IMR-90 (cell line): ENCODE measurements at regions not wholly inside any gene's neighbourhood (a gene's known extent, or its start where the extent isn't known, plus 50 kb on each side); places are given as distances from the start of the nearest gene placed in this dataset.

Experiments used
- ATAC-seq: fragments of 200-7000 bp; cut with Tn5 transposase; 2 replicates; pipeline ENCODE4 v1.9.1; 2020; ENCODE audit warnings: low read depth, mild to moderate bottlenecking, moderate library complexity
- BruUV-seq: library from RNA; stranded (reverse); fragments of 400-500 nt; replicated peaks from 2 replicates; lab custom pipeline; 2021; lab: Mats Ljungman, UMichigan
- CTCF ChIA-PET: fragments of 300-600 bp; formaldehyde crosslinking; extraction: SDS; loops from one replicate; lab custom pipeline; 2021; ENCODE audit warnings: antibody characterized with exemption; lab: Yijun Ruan, JAX
- POLR2A ChIA-PET: fragments of 300-600 bp; sonication (Branson Sonifier 250); formaldehyde crosslinking; loops from one replicate; lab custom pipeline; 2022; ENCODE audit warnings: antibody characterized with exemption; ENCODE audit not compliant: unreplicated experiment; lab: Charles Lee
- DNase-seq: peaks from one replicate; pipeline ENCODE4 v3.0.0; 2013
- H2AFZ ChIP-seq: replicated peaks from 2 replicates; pipeline ENCODE3; 2013; ENCODE audit warnings: low read length, mild to moderate bottlenecking; ENCODE audit not compliant: poor library complexity
- H2AK5ac ChIP-seq: 2 replicates; pipeline ENCODE4 v1.6.1; 2013; ENCODE audit warnings: low read depth, low read length, inconsistent platforms
- H2AK9ac ChIP-seq: replicated peaks from 2 replicates; pipeline ENCODE3; 2013; ENCODE audit warnings: mild to moderate bottlenecking, low read depth, low read length, moderate library complexity; ENCODE audit not compliant: poor library complexity
- H2BK120ac ChIP-seq: 2 replicates; pipeline ENCODE4 v1.6.1; 2013; ENCODE audit warnings: low read depth, low read length, inconsistent platforms
- H2BK15ac ChIP-seq: 3 replicates; pipeline ENCODE4 v1.6.1; 2013; ENCODE audit warnings: low read depth, low read length, inconsistent platforms
- H2BK20ac ChIP-seq: 2 replicates; pipeline ENCODE4 v1.6.1; 2013; ENCODE audit warnings: low read depth, mild to moderate bottlenecking, inconsistent platforms, low read length, moderate library complexity
- H2BK5ac ChIP-seq: 2 replicates; pipeline ENCODE4 v1.6.1; 2013; ENCODE audit warnings: mild to moderate bottlenecking, low read depth, low read length, inconsistent platforms; ENCODE audit not compliant: poor library complexity, severe bottlenecking
- H3K14ac ChIP-seq: replicated peaks from 2 replicates; pipeline ENCODE4 v1.6.1; 2013; ENCODE audit warnings: low read depth, low read length, inconsistent platforms
- H3K18ac ChIP-seq: 2 replicates; pipeline ENCODE4 v1.6.1; 2013; ENCODE audit warnings: low read depth, low read length, control low read depth
- H3K23ac ChIP-seq: 2 replicates; pipeline ENCODE4 v1.6.1; 2013; ENCODE audit warnings: low read depth, low read length, inconsistent platforms
- H3K27ac ChIP-seq: 2 replicates; pipeline ENCODE4 v1.5.1; 2013; ENCODE audit warnings: mild to moderate bottlenecking, control low read depth, low read length; ENCODE audit not compliant: insufficient read depth
- H3K27me3 ChIP-seq: 2 replicates; pipeline ENCODE4 v1.6.1; 2013; ENCODE audit warnings: low read length; ENCODE audit not compliant: control insufficient read depth, insufficient read depth
- H3K36me3 ChIP-seq: 2 replicates; pipeline ENCODE4 v1.6.1; 2013; ENCODE audit warnings: low read length, mixed read lengths; ENCODE audit not compliant: control insufficient read depth, insufficient read depth
- H3K4ac ChIP-seq: 2 replicates; pipeline ENCODE4 v1.6.1; 2013; ENCODE audit warnings: low read depth, low read length, inconsistent platforms
- H3K4me1 ChIP-seq: 2 replicates; pipeline ENCODE4 v1.6.1; 2013; ENCODE audit warnings: low read length, mixed read lengths; ENCODE audit not compliant: control insufficient read depth, insufficient read depth
- H3K4me2 ChIP-seq: 2 replicates; pipeline ENCODE4 v1.6.1; 2013; ENCODE audit warnings: low read depth, mild to moderate bottlenecking, control low read depth, low read length, moderate library complexity
- H3K4me3 ChIP-seq: 2 replicates; pipeline ENCODE4 v1.5.1; 2013; ENCODE audit warnings: low read depth, mild to moderate bottlenecking, control low read depth, low read length, moderate library complexity; ENCODE audit not compliant: insufficient read depth
- H3K56ac ChIP-seq: 2 replicates; pipeline ENCODE4 v1.6.1; 2013; ENCODE audit warnings: low read length, inconsistent platforms; ENCODE audit not compliant: insufficient read depth; ENCODE audit errors: extremely low read depth
- H3K79me1 ChIP-seq, 2 experiments: 2 replicates each; pipeline ENCODE4 v1.6.1; 2013; ENCODE audit warnings: low read length in 2 of 2, inconsistent platforms in 1 of 2, low read depth in 1 of 2
- H3K9ac ChIP-seq: 2 replicates; pipeline ENCODE4 v1.6.1; 2013; ENCODE audit warnings: low read depth, low read length, control low read depth
- H3K9me1 ChIP-seq: 2 replicates; pipeline ENCODE4 v1.6.1; 2013; ENCODE audit warnings: low read length, inconsistent platforms; ENCODE audit not compliant: insufficient read depth
- H3K9me3 ChIP-seq: 2 replicates; pipeline ENCODE4 v1.6.1; 2013; ENCODE audit warnings: low read length; ENCODE audit not compliant: control insufficient read depth, insufficient read depth
- H4K20me1 ChIP-seq: 2 replicates; pipeline ENCODE4 v1.6.1; 2013; ENCODE audit warnings: low read length, inconsistent platforms; ENCODE audit not compliant: insufficient read depth
- H4K5ac ChIP-seq: 2 replicates; pipeline ENCODE4 v1.6.1; 2013; ENCODE audit warnings: mild to moderate bottlenecking, low read depth, low read length, control low read depth
- H4K8ac ChIP-seq, 2 experiments: 2 replicates each; pipeline ENCODE4 v1.6.1; 2013; ENCODE audit warnings: low read depth in 2 of 2, low read length in 2 of 2, control low read depth in 1 of 2, inconsistent platforms in 1 of 2
- H4K91ac ChIP-seq: 2 replicates; pipeline ENCODE4 v1.6.1; 2013; ENCODE audit warnings: low read depth, low read length, inconsistent platforms; ENCODE audit not compliant: insufficient read depth
- FOS ChIP-seq: fragments of 150-350 bp; IDR thresholded peaks from 2 replicates; pipeline ENCODE4 v1.6.1; 2016; ENCODE audit warnings: low read depth, low read length
- MXI1 ChIP-seq: IDR thresholded peaks from 2 replicates; pipeline ENCODE4 v1.6.1; 2012; ENCODE audit warnings: low read depth, mild to moderate bottlenecking, low read length, moderate library complexity, borderline replicate concordance
- NFE2L2 ChIP-seq: fragments of 150-350 bp; IDR thresholded peaks from 2 replicates; pipeline ENCODE4 v1.6.1; 2016; ENCODE audit warnings: low read depth, mild to moderate bottlenecking, low read length
- RFX5 ChIP-seq: IDR thresholded peaks from 2 replicates; pipeline ENCODE4 v1.8.0; 2012; ENCODE audit warnings: low read depth, mild to moderate bottlenecking, low read length, moderate library complexity
- WGBS, 2 experiments: methylation state at CpG; one replicate each; pipeline versions ENCODE4 v1.1.5 to v1.1.7; 2013; ENCODE audit warnings: missing lambda C conversion rate in 2 of 2; ENCODE audit not compliant: insufficient read length in 1 of 2; ENCODE audit errors: extremely low coverage in 2 of 2; 5-methylcytosine and 5-hydroxymethylcytosine counted together
- dilution Hi-C: fragments of 300-500 bp; cut with HindIII; formaldehyde crosslinking; loops from one replicate; pipeline ENCODE4 v1.14.3; 2018; ENCODE audit warnings: low sequenced_read_pairs; ENCODE audit not compliant: unreplicated experiment
- in situ Hi-C: fragments of 300-500 bp; cut with MboI; formaldehyde crosslinking; loops from 3 replicates; pipeline ENCODE4 v1.14.3; 2019; ENCODE audit warnings: low sequenced_read_pairs, inconsistent platforms, mixed read lengths
- intact Hi-C: fragments of 100-400 bp; cut with micrococcal nuclease; formaldehyde crosslinking; loops from 2 replicates; pipeline ENCODE4 v1.10.0; 2022

DNA sequence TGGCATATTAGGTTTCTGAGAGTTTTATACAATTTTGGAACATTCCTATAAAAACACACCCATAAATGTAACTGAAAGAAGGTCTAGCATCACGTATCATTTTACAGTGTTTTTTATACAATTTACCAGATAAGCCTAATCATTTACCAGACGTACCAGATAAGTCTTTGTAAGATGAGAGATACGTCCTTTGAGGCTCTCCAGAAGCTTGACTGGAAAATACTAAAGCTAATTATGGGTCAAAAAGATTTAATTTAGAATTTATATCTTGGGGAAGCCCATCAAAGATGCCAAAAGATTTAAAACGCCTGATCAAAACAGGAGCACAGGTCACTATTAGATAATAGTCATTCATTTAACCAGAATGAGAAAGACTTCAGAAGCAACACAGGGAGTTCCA, 55.0 kb downstream of the RGS12 start:
- no peaks in the 10 kb centered on the region for H3K27me3 ChIP-seq
- H3K14ac ChIP-seq = no peak overlapping the region
- H4K20me1 ChIP-seq = peaks cover 3% of the 10 kb centered on the region; the same call in 1 of the 2 replicates
- no peak overlapping the region for H2BK15ac ChIP-seq
- H3K36me3 ChIP-seq = peaks cover 8% of the 10 kb centered on the region; the same call in 1 of the 2 replicates
- dilution Hi-C loops = no loop called here
- H3K56ac ChIP-seq = no peak overlapping the region
- no peak overlapping the region for H3K4ac ChIP-seq
- H3K27ac ChIP-seq = no peak overlapping the region
- WGBS, 2 experiments = no CpG with 5 or more reads among the region's 4 CpGs
- no peak overlapping the region for H2AK5ac ChIP-seq
- no peak overlapping the region for H2AFZ ChIP-seq
- no peak overlapping the region for H2BK120ac ChIP-seq
- DNase-seq (no peak), ATAC-seq (no peak)
- H3K18ac ChIP-seq = no peak overlapping the region
- no peaks in the 10 kb centered on the region for H3K9me1 ChIP-seq
- H3K9ac ChIP-seq = no peak overlapping the region
- CTCF ChIA-PET = interaction anchor here (0.7 to 0.9 kb wide), 3 partner anchors 10 to 82 kb away, joined by 3 to 4 read pairs (median 3); no protein-coding TSS in a partner anchor
- no peak overlapping the region for H2BK5ac ChIP-seq
- H4K5ac ChIP-seq = no peak overlapping the region
- H2BK20ac ChIP-seq = no peak overlapping the region
- peaks cover 6% of the 10 kb centered on the region for H3K4me1 ChIP-seq
- POLR2A ChIA-PET = no interaction called here
- H3K4me3 ChIP-seq = no peak overlapping the region
- TF ChIP-seq NFE2L2 = no peak
- TF ChIP-seq MXI1 = no peak
- TF ChIP-seq FOS = no peak
- no peak for TF ChIP-seq RFX5
- intact Hi-C loops = loop anchor here (5.0 kb wide), 1 partner anchor 604 kb away; no protein-coding TSS in a partner anchor
- H3K9me3 ChIP-seq = no peaks in the 10 kb centered on the region
- no peak overlapping the region for H4K8ac ChIP-seq
- H3K79me1 ChIP-seq = peaks cover 22 to 48% of the 10 kb centered on the region in 2 experiments
- H3K23ac ChIP-seq = no peak overlapping the region
- no peak overlapping the region for H4K91ac ChIP-seq
- in situ Hi-C loops = loop anchor here (5.0 kb wide), 1 partner anchor 94 kb away; the partner anchor contains the start of gene HGFAC
- H3K4me2 ChIP-seq = no peak overlapping the region
- no peak overlapping the region for H2AK9ac ChIP-seq
- BruUV-seq = no TSS peak
